GM18507 (cell line): ENCODE measurements at regions not wholly inside any gene's neighbourhood (a gene's known extent, or its start where the extent isn't known, plus 50 kb on each side); places are given as distances from the start of the nearest gene placed in this dataset.
"Not testable (repeated sequence)": the region's sequence is repeated elsewhere in the genome, so short reads cannot be mapped to it uniquely, and the experiment has no call there.

Experiments used
- DNase-seq: peaks from one replicate; pipeline ENCODE4 v3.0.0; 2011; ENCODE audit warnings: low read depth; ENCODE audit not compliant: insufficient read length; ENCODE audit errors: extremely low spot score
- FAIRE-seq: peaks from 2 replicates; lab custom pipeline; 2011; peaks lifted over from hg19 to GRCh38; lab: Jason Lieb, UNC

GRCh38 chr9:21590058-21590996 lies 108.2 kb upstream of the IFNE start:
- DNase-seq, result no peak
- FAIRE-seq, result no peak

DNA sequence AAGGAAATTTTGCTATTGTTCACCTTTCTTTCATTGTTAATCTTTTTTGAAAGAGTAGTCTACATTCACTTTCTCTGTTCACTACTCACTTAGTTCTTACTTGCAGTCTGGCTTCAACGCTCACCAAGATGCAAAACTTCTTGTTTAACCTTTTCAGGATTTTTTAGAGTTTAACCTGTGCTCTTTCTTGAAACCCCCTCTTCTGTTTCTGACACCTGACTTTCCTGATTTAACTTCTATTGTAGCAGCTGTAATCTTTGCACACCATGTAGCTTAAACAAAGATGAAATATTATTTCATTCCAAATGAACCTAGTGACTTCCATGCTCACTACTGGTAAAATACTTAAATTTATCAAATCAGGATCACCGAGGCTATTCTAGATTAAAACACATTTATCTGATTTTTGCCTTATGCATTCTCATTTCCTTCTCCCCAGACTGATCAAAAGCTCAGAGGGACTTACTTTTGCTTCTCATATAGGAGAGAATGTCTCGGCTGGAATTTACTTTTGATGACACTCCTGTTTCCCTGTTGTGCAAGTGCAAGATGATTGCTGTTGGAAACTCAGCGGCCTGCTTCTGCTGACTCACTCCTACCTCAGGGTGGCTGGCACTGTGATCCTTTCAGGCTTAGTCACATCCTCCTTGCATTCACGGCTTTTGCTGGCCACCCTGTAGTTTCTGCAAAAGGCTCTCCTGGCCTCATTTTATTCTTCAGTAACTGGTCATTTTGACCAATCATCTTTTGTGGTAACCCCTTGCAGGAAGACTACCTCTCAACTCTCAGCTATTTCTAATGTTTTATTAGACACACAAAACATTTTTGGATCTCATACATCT lies 109.3 kb upstream of the IFNE start:
- no peak for DNase-seq
- FAIRE-seq, result no peak

- DNase-seq (no peak), FAIRE-seq (no peak)
Observed at GRCh38 chr9:21592063-21592338, 109.9 kb upstream of the IFNE start.

DNA sequence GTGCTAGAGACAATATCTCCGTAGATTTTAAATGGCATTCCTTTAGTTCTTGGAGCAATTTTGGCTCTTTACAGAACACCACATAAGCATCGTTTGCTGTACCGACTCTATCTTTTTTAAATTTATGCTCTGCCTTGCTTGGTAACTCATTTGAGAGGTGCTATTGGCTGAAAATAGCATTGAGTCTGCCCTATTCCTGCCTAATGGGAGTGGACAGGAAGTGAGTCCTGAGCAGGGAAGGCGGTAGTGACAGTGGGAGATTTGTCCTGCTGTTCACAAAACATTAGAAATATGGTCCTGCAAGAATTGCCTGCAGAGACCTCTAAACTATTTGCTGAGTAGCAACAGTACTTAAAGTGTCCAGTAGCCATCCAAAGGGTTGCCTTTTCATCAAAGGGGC lies 115.2 kb upstream of the IFNE start:
- DNase-seq (no peak), FAIRE-seq (no peak)

GRCh38 chr9:21598749-21599148 lies 116.6 kb upstream of the IFNE start:
- DNase-seq (no peak), FAIRE-seq (no peak)

GRCh38 chr9:21605489-21605931 lies 123.4 kb upstream of the IFNE start:
- DNase-seq, result no peak
- FAIRE-seq, result no peak

- no peak for DNase-seq
- no peak for FAIRE-seq
Observed at GRCh38 chr9:21607576-21607975, 125.5 kb upstream of the IFNE start.

- DNase-seq, result no peak
- FAIRE-seq, result no peak
Observed at GRCh38 chr9:21608200-21608599, 126.1 kb upstream of the IFNE start.

GRCh38 chr9:21609506-21609905 lies 127.4 kb upstream of the IFNE start:
- DNase-seq (no peak), FAIRE-seq (no peak)

DNA sequence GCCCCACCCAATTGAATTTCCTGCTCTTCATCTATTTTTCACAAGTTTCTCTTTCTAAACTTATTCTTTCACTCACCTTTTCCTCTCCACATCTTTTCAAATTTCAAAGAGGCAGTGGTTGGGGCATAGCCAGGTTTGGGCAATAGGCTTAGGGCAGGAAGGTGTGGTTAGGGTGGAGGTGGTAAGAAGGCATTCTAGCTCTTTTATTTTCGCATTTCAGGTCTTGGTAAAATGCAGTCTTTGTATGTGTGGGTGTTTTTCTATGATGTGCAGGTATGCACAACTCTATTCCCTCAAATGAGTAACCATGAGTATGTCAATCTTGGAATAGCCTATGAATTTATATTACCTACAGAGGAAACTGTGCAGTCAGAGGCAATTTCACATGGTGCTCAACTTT lies 129.8 kb upstream of the IFNE start:
- no peak for FAIRE-seq
- DNase-seq, result no peak

- FAIRE-seq (no peak), DNase-seq (no peak)
Observed at GRCh38 chr9:21615018-21615417, 132.9 kb upstream of the IFNE start.

- no peak for DNase-seq
- FAIRE-seq, result no peak
Observed at GRCh38 chr9:21615446-21615845, 133.3 kb upstream of the IFNE start.

GRCh38 chr9:21616082-21616778 lies 134.1 kb upstream of the IFNE start:
- FAIRE-seq, result no peak
- no peak for DNase-seq

DNA sequence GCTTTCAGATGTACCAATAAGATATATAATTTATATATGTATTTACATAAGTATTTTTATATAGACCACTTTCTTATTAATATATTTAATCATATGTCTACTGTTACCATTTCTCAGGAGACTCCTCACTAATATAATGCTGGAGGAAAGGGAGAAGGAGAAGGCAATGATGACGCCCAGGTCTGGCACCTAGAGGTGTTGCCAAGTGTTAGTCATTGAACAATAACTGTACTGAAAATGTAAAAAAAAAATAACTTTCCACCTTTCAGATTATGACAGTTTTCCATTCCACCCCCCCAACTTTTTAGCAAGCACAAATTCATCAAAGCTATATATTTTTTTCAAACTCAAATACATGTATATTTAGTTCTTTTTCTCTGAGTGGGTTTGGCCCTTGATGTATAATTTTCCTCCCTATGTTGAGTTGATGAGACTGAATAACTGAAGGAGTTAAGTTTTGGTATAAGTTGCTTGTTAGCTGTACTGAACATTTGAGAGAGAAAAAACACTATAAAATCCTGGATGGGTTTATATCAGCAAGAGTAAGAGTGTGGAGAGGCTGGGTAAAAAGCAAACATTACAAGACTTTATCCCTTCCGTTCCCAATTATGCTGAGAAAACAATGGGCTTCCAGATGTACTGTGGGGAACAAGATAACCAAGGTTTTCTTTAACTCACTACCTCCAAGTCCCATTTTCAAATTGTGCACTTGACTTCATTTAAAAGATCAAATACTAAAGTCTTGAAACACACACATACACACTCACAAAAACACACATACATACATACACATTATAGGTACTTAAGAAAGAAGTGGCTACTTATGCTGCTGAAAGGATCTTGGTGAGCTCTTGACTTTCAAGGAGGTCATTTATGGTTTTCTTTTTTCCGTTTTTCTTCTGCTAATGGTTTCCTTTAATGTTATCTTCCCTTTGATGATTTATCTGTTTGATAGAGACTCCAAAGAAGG lies 142.8 kb upstream of the IFNE start:
- FAIRE-seq (no peak), DNase-seq (no peak)

DNA sequence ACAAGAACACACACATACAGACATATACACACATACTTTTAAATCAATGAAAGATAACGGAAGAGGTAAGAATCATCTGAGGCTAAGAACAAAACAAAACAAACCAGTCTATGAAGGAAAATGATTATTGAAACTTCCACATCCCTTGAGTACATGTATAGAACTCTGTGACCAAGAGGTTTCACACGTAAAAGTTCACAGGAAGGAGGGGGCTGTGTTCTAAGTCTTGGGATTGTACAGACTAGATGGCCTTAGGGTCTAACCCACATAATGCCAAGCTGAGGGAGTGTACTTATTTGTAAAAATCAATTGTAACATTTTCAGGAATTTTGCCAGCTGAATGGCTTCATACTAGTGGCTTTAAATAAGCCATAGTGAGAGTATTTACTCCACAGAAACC lies 144.4 kb upstream of the IFNE start:
- FAIRE-seq (no peak), DNase-seq (no peak)

DNA sequence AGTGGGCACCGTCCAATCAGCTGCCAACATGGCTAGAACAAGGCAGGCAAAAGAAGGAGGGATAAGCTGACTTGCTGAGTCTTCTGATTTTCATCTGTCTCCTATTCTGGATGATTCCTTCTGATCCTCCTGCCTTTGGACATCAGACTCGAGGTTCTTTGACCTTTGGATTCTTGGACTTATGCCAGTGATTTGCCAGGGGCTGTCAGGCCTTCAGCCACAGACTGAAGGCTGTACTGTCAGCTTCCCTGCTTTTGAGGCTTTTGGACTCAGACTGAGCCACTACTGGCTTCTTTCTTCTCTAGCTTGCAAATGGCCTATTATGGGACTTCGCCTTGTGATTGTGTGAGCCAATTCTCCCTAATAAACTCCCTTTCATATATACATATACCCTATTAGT lies 146.8 kb upstream of the IFNE start:
- not testable (repeated sequence) for FAIRE-seq, DNase-seq

GRCh38 chr9:21634951-21635350 lies 152.8 kb upstream of the IFNE start:
- DNase-seq, result no peak
- no peak for FAIRE-seq

- FAIRE-seq (no peak), DNase-seq (no peak)
Observed at GRCh38 chr9:21638104-21638503, 156.0 kb upstream of the IFNE start.

DNA sequence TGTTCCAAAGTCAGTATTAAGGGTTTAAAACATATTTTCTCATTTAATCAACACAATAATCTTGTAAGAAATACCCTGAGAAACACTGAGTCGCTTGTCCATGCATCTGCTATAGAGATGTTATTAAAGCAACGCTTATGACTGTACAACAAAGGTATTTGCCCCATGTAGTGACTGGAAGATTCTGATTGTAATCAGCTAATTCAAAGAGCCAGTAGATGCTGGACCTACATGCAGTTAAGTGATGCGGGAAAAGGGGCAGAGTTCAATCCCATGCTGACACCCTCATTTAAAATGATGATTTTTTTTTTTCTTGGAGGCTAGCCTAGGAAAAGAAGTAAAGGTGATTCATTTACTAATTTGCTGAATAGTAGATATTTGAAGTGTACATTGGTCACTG lies 149.3 kb upstream of the MTAP start:
- no peak for FAIRE-seq
- no peak for DNase-seq
